MM.1S (cell line): ENCODE measurements at regions not wholly inside any gene's neighbourhood (a gene's known extent, or its start where the extent isn't known, plus 50 kb on each side); places are given as distances from the start of the nearest gene placed in this dataset.

ENCODE experiments used
- CTCF ChIP-seq: fragments of 300-600 bp; sonication (generic); IDR thresholded peaks from 2 replicates; pipeline ENCODE4 v1.5.1; 2016; ENCODE audit warnings: antibody characterized with exemption, low read length, mixed read lengths
- EZH2 ChIP-seq: fragments of 300-600 bp; sonication (generic); optimal IDR thresholded peaks from 2 replicates; pipeline ENCODE3; 2017; ENCODE audit warnings: low read depth, mild to moderate bottlenecking, antibody characterized with exemption, low read length, mixed read lengths
- EZH2phosphoT487 ChIP-seq: fragments of 300-600 bp; sonication (generic); IDR thresholded peaks from 2 replicates; pipeline ENCODE4 v1.6.1; 2018; ENCODE audit warnings: antibody characterized with exemption, low read length

- TF ChIP-seq CTCF (no peak), EZH2 (no peak), EZH2phosphoT487 (no peak)
Measured at GRCh38 chr6:43944908-43945767, 175.1 kb downstream of the VEGFA start.
